ENCODE measurements at regions not wholly inside any gene's neighbourhood (a gene's known extent, or its start where the extent isn't known, plus 50 kb on each side); places are given as distances from the start of the nearest gene placed in this dataset.
"Not testable (repeated sequence)": the region's sequence is repeated elsewhere in the genome, so short reads cannot be mapped to it uniquely, and the experiment has no call there.

- TF ChIP-seq, protein P1, sequence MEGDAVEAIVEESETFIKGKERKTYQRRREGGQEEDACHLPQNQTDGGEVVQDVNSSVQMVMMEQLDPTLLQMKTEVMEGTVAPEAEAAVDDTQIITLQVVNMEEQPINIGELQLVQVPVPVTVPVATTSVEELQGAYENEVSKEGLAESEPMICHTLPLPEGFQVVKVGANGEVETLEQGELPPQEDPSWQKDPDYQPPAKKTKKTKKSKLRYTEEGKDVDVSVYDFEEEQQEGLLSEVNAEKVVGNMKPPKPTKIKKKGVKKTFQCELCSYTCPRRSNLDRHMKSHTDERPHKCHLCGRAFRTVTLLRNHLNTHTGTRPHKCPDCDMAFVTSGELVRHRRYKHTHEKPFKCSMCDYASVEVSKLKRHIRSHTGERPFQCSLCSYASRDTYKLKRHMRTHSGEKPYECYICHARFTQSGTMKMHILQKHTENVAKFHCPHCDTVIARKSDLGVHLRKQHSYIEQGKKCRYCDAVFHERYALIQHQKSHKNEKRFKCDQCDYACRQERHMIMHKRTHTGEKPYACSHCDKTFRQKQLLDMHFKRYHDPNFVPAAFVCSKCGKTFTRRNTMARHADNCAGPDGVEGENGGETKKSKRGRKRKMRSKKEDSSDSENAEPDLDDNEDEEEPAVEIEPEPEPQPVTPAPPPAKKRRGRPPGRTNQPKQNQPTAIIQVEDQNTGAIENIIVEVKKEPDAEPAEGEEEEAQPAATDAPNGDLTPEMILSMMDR (IDR thresholded peaks at IDR 0.05; ENCODE audit: insufficient read depth, low read depth, low read length, missing control alignments), result no peak
- H3K4me3 ChIP-seq (ENCODE audit: low read length), result no peak overlapping the region
- no peak for DNase-seq (ENCODE audit: low read depth)
Observed at GRCh38 chrX:128623361-128623760, 571.2 kb upstream of the ACTRT1 start.

DNA sequence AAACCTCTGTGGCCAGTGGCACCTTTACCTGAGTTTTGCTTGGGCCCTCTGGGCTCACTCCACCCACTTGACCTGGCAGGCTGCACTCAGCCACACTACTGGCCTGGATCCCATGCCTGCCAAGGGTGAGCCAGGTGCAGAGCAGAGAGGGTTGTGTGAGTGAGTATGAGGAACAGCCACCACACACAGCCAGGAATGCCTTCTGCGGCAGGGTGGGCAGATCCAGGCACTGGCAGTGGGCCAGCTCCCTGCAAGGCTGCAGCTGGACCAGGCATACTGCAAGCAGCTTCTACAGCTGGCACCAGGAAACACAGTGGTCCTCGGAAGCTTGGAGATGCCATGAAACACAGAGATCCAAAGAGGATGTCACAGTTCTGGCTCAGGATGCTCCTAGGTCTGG lies 570.1 kb upstream of the ACTRT1 start:
- H3K4me3 ChIP-seq (ENCODE audit: low read length), result no peak overlapping the region
- DNase-seq (ENCODE audit: low read depth), result no peak
- TF ChIP-seq, protein P1 (IDR thresholded peaks at IDR 0.05; ENCODE audit: insufficient read depth, low read depth, low read length, missing control alignments), result no peak

DNA sequence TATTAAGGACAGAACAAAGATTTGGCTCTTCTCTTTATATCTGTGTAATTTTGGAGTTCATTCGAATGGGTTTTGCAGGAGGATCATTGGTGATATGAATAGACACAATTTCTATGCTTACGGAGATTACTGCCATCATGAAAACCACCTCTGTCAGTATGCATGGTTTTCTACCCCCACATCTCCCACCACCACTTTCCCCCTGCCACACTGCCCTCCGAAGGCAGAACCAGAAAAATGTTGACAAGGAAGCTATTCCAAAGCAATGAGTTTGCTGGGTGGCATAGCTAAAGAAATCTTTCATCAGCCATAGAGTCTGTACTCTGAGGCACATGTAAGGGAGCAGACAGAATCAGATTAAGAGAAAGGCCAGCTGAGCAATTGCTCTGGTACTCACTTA lies 567.3 kb upstream of the ACTRT1 start:
- no peak for DNase-seq (ENCODE audit: low read depth)
- no peak overlapping the region for H3K4me3 ChIP-seq (ENCODE audit: low read length)
- TF ChIP-seq, protein P1 (IDR thresholded peaks at IDR 0.05; ENCODE audit: insufficient read depth, low read depth, low read length, missing control alignments), result no peak

GRCh38 chrX:128616933-128617332 lies 564.7 kb upstream of the ACTRT1 start:
- H3K4me3 ChIP-seq (ENCODE audit: low read length), result no peak overlapping the region
- TF ChIP-seq, protein P1 (IDR thresholded peaks at IDR 0.05; ENCODE audit: insufficient read depth, low read depth, low read length, missing control alignments), result no peak
- DNase-seq (ENCODE audit: low read depth), result peak; percentile 7

GRCh38 chrX:128606817-128607216 lies 554.6 kb upstream of the ACTRT1 start:
- DNase-seq (ENCODE audit: low read depth); H3K4me3 ChIP-seq (ENCODE audit: low read length): not testable (repeated sequence)

DNA sequence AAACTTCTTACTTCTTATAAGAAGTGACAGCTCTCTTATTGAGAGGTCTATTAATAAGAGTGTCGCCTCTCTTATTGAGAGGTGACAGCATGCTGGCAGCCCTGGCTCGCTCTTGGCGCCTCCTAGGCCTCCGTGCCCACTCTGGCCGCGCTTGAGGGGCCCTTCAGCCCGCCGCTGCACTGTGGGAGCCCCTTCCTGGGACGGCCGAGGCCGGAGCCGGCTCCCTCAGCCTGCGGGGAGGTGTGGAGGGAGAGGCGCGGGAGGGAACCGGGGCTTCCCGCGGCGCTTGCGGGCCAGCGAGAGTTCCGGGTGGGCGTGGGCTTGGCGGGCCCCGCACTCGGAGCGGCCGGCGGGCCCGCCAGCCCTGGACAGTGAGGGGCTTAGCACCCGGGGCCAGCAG lies 554.2 kb upstream of the ACTRT1 start:
- not testable (repeated sequence) for H3K4me3 ChIP-seq (ENCODE audit: low read length); DNase-seq (ENCODE audit: low read depth)

DNA sequence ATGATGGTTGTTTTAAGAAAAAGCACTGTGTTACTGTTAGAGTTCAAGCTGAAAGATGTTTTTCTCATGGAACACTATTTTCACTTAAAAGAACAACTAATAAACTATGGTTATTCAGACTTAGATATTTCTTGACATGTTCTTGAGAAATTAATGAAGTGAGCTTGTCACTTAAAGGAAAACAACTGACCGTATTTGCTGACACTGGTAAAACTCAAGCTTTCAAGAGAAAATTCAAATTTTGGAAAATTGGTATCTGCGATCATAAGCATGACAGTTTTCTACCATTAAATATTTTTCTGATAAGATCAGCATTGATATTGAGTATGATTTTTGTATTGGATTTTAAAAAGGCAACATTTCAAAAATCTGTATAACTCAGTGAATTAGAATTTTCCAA lies 549.5 kb upstream of the ACTRT1 start:
- H3K4me3 ChIP-seq (ENCODE audit: low read length), result no peak overlapping the region
- no peak for DNase-seq (ENCODE audit: low read depth)
- TF ChIP-seq, protein P1 (IDR thresholded peaks at IDR 0.05; ENCODE audit: insufficient read depth, low read depth, low read length, missing control alignments), result no peak

DNA sequence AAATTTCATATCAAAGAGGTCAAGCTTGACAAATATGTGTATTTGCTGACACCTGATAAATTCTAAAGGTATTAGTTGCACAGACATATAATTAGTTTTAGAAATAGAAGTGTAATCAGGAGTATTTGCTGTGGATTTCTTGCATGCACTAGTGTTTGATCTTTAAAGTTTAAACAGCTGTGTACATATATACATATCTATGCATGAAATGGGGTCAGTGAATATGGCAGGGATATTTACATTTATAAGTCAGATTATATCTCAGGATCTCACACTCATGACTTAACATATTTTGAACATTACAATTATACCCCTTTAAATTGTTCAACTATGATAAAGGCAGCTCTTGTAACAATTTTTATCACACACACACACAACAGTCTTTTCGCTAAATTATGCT lies 547.4 kb upstream of the ACTRT1 start:
- no peak overlapping the region for H3K4me3 ChIP-seq (ENCODE audit: low read length)
- no peak for DNase-seq (ENCODE audit: low read depth)
- TF ChIP-seq, protein P1 (IDR thresholded peaks at IDR 0.05; ENCODE audit: insufficient read depth, low read depth, low read length, missing control alignments), result no peak

All from epithelial cell of esophagus (primary cell).